ENCODE measurements at regions not wholly inside any gene's neighbourhood (a gene's known extent, or its start where the extent isn't known, plus 50 kb on each side); places are given as distances from the start of the nearest gene placed in this dataset.

DNA sequence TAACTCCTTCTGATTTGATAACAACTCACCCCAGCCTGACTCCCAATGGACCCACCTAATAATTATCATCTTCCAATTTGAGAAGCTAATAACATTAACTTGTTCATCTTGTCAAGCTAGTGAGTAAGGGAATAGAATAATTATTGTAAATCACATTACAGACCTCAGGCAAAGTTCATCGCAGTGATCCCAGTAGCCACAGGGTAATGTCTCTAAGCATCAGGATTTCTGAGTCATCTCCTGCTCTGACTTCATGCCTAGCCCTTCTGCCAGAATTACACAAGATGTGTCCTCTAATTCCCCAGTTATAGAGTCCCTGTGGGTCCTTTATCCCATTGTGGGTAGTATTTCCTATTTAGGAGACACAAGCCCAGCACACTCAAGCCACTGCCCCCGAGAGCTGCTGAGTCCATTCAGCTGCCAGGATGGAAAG is 365.7 kb downstream of the DEPDC1B start:
- DNase-seq (ENCODE audit: extremely low spot score), result no peak
- TF ChIP-seq EP300 (IDR thresholded peaks at IDR 0.05), result no peak
- peak; percentile 12 to 36 for TF ChIP-seq POLR2AphosphoS5 (IDR thresholded peaks at IDR 0.05)
- no peak for TF ChIP-seq POLR2A (IDR thresholded peaks at IDR 0.05; ENCODE audit: low read depth)
- TF ChIP-seq, protein P1, sequence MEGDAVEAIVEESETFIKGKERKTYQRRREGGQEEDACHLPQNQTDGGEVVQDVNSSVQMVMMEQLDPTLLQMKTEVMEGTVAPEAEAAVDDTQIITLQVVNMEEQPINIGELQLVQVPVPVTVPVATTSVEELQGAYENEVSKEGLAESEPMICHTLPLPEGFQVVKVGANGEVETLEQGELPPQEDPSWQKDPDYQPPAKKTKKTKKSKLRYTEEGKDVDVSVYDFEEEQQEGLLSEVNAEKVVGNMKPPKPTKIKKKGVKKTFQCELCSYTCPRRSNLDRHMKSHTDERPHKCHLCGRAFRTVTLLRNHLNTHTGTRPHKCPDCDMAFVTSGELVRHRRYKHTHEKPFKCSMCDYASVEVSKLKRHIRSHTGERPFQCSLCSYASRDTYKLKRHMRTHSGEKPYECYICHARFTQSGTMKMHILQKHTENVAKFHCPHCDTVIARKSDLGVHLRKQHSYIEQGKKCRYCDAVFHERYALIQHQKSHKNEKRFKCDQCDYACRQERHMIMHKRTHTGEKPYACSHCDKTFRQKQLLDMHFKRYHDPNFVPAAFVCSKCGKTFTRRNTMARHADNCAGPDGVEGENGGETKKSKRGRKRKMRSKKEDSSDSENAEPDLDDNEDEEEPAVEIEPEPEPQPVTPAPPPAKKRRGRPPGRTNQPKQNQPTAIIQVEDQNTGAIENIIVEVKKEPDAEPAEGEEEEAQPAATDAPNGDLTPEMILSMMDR (IDR thresholded peaks at IDR 0.05), result no peak
- H3K27ac ChIP-seq (replicated peaks in 1 of 4), result peak overlapping the region in 3 of 4 donors; percentile 58 to 69 (median 69)
- intact Hi-C loops (cut with DNase I), result no loop called here
- H3K27me3 ChIP-seq, result no peaks in the 10 kb centered on the region
- no peaks in the 10 kb centered on the region for H3K36me3 ChIP-seq
- H3K9me3 ChIP-seq, result no peaks in the 10 kb centered on the region
- H3K4me1 ChIP-seq, result peaks cover 0 to 50% (median 36%) of the 10 kb centered on the region in 4 donors
- H3K4me3 ChIP-seq, result no peak overlapping the region
- WGBS, result 73% methylated on average over 2 of the region's 2 CpGs

- Histone ChIP-seq H3K4me3 (no peak overlapping the region), H3K27ac (replicated peaks in 1 of 4) (peak overlapping the region in 1 of 4 donors; percentile 69), H3K27me3 (no peaks in the 10 kb centered on the region), H3K9me3 (no peaks in the 10 kb centered on the region), H3K4me1 (peaks cover 0 to 43% (median 32%) of the 10 kb centered on the region in 4 donors), H3K36me3 (no peaks in the 10 kb centered on the region)
- WGBS, result 73% methylated on average over 6 of the region's 6 CpGs
- TF ChIP-seq POLR2A (IDR thresholded peaks at IDR 0.05; ENCODE audit: low read depth) (no peak), EP300 (IDR thresholded peaks at IDR 0.05) (no peak), POLR2AphosphoS5 (IDR thresholded peaks at IDR 0.05) (no peak)
- TF ChIP-seq, protein P1 (IDR thresholded peaks at IDR 0.05), result no peak
- intact Hi-C loops (cut with DNase I), result no loop called here
- no peak for DNase-seq (ENCODE audit: extremely low spot score)
Observed at GRCh38 chr5:60333005-60333571, 366.9 kb downstream of the DEPDC1B start.

DNA sequence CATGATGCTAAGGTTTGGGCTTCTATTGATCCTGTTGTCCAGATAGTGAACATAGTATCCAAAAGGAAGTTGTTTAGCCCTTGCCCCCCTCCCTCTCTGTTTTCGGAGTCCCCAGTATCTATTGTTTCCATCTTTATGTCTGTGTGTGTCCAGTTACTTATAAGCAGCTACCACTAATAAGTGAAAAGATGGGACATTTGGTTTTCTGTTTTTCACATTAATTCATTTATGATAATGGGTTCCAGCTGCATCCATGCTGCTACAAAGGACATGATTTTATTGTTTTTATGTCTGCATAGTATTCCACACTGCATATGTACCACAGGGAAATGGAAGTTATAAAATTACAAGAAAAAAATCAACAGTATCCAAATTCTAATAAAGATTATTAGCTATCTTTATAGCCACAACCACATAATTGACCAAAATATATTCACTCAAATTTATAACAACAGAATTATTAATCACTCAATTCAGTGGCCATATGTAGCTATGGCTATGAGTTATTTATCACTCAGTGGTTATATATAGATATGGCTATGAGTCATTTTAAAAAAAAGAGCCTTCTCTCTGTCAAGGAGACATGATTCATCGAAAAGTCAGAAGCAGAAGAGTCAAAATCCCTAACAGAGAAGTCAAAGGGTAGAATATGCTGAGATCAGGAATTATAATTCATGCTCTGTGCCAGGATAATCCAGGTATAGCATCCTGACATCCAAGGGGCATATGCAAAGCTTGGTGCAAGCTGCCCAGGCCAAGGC is 367.5 kb downstream of the DEPDC1B start:
- H3K4me3 ChIP-seq, result no peak overlapping the region
- H3K9me3 ChIP-seq, result no peaks in the 10 kb centered on the region
- TF ChIP-seq, protein P1 (IDR thresholded peaks at IDR 0.05), result no peak
- TF ChIP-seq POLR2A (IDR thresholded peaks at IDR 0.05; ENCODE audit: low read depth), result no peak
- no peak for TF ChIP-seq POLR2AphosphoS5 (IDR thresholded peaks at IDR 0.05)
- no peak for TF ChIP-seq EP300 (IDR thresholded peaks at IDR 0.05)
- H3K27ac ChIP-seq (replicated peaks in 1 of 4), result no peak overlapping the region
- no peak for DNase-seq (ENCODE audit: extremely low spot score)
- H3K4me1 ChIP-seq, result peaks cover 0 to 43% (median 32%) of the 10 kb centered on the region in 4 donors
- intact Hi-C loops (cut with DNase I), result no loop called here
- WGBS, result 80% methylated on average over 2 of the region's 2 CpGs
- H3K36me3 ChIP-seq, result no peaks in the 10 kb centered on the region
- H3K27me3 ChIP-seq, result no peaks in the 10 kb centered on the region

GRCh38 chr5:60330236-60330635 is 369.7 kb downstream of the DEPDC1B start:
- peaks cover 0 to 35% (median 22%) of the 10 kb centered on the region in 4 donors for H3K4me1 ChIP-seq
- no peak overlapping the region for H3K4me3 ChIP-seq
- WGBS, result 85% methylated on average over 3 of the region's 3 CpGs
- H3K9me3 ChIP-seq, result no peaks in the 10 kb centered on the region
- no peaks in the 10 kb centered on the region for H3K36me3 ChIP-seq
- TF ChIP-seq, protein P1 (IDR thresholded peaks at IDR 0.05), result no peak
- H3K27ac ChIP-seq (replicated peaks in 1 of 4), result no peak overlapping the region
- no peak for DNase-seq (ENCODE audit: extremely low spot score)
- no peaks in the 10 kb centered on the region for H3K27me3 ChIP-seq
- intact Hi-C loops (cut with DNase I), result no loop called here
